H1 (cell line): ENCODE measurements at regions not wholly inside any gene's neighbourhood (a gene's known extent, or its start where the extent isn't known, plus 50 kb on each side); places are given as distances from the start of the nearest gene placed in this dataset.

Experiments
- CTCF ChIA-PET: fragments of 300-600 bp; sonication (Branson Sonifier 250); formaldehyde crosslinking; loops from one replicate; lab custom pipeline; 2021; ENCODE audit not compliant: partially characterized antibody; lab: Charles Lee
- POLR2A ChIA-PET: fragments of 300-600 bp; sonication (Branson Sonifier 250); formaldehyde crosslinking; loops from one replicate; lab custom pipeline; 2021; ENCODE audit warnings: inconsistent platforms; ENCODE audit not compliant: partially characterized antibody; lab: Charles Lee
- DNase-seq, 2 experiments: peaks; one replicate each; pipeline versions ENCODE4 v3.0.0 to v3.0.0-alpha.2; 2010 to 2022; ENCODE audit warnings: low spot score in 2 of 2, low read depth in 1 of 2, mixed read lengths in 1 of 2
- FAIRE-seq: peaks from 2 replicates; lab custom pipeline; 2011; peaks lifted over from hg19 to GRCh38; lab: Jason Lieb, UNC
- H2AFZ ChIP-seq: 2 replicates; pipeline ENCODE4 v1.8.1; 2012; ENCODE audit warnings: low read length, inconsistent platforms
- H2AK5ac ChIP-seq: 2 replicates; pipeline ENCODE4 v1.6.1; 2013; ENCODE audit warnings: low read depth, low read length
- H2BK120ac ChIP-seq: replicated peaks from 2 replicates; pipeline ENCODE3; 2013; ENCODE audit warnings: low read depth, low read length, inconsistent platforms
- H2BK12ac ChIP-seq: 2 replicates; pipeline ENCODE4 v1.6.1; 2013; ENCODE audit warnings: low read depth, low read length
- H2BK15ac ChIP-seq: 2 replicates; pipeline ENCODE4 v1.6.1; 2013; ENCODE audit warnings: low read length
- H2BK20ac ChIP-seq: 2 replicates; pipeline ENCODE4 v1.6.1; 2013; ENCODE audit warnings: low read length
- H2BK5ac ChIP-seq: 2 replicates; pipeline ENCODE4 v1.6.1; 2013; ENCODE audit warnings: low read depth, low read length
- H3K14ac ChIP-seq: 2 replicates; pipeline ENCODE4 v1.6.1; 2013; ENCODE audit warnings: inconsistent platforms; ENCODE audit not compliant: insufficient read length
- H3K18ac ChIP-seq: 2 replicates; pipeline ENCODE4 v1.6.1; 2013; ENCODE audit warnings: low read length; ENCODE audit errors: extremely low read depth
- H3K23ac ChIP-seq: 2 replicates; pipeline ENCODE4 v1.6.1; 2013; ENCODE audit warnings: inconsistent platforms; ENCODE audit not compliant: insufficient read length
- H3K23me2 ChIP-seq: 2 replicates; pipeline ENCODE4 v1.6.1; 2013; ENCODE audit warnings: low read depth, low read length
- H3K27ac ChIP-seq: 2 replicates; pipeline ENCODE4 v1.6.1; 2011; ENCODE audit warnings: low read depth, low read length, inconsistent platforms
- H3K27me3 ChIP-seq, 4 experiments: replicated peaks in 1 of 4; 1 replicate in 1 of 4; 2 replicates in 3 of 4; pipeline versions ENCODE4 v1.6.1 to v1.8.1; 2011 to 2013; ENCODE audit warnings: low read length in 3 of 4, mild to moderate bottlenecking in 3 of 4, inconsistent platforms in 2 of 4, mixed read lengths in 2 of 4, moderate library complexity in 1 of 4; ENCODE audit not compliant: control insufficient read depth in 3 of 4, insufficient read depth in 3 of 4; ENCODE audit errors: extremely low read depth in 1 of 4
- H3K36me3 ChIP-seq, 4 experiments: 2 replicates each; pipeline versions ENCODE4 v1.6.1 to v1.8.1; 2011 to 2013; ENCODE audit warnings: mild to moderate bottlenecking in 4 of 4, low read length in 3 of 4, moderate library complexity in 2 of 4, control low read depth in 1 of 4, inconsistent platforms in 1 of 4; ENCODE audit not compliant: insufficient read depth in 4 of 4, control insufficient read depth in 2 of 4
- H3K4ac ChIP-seq: replicated peaks from 2 replicates; pipeline ENCODE3; 2013; ENCODE audit warnings: low read length, low read depth, mixed read lengths, inconsistent platforms; ENCODE audit not compliant: insufficient read length
- H3K4me1 ChIP-seq, 4 experiments: replicated peaks in 1 of 4; 1 replicate in 1 of 4; 2 replicates in 3 of 4; pipeline versions ENCODE4 v1.6.1 to v1.8.1; 2011 to 2013; ENCODE audit warnings: low read length in 3 of 4, inconsistent platforms in 2 of 4, mixed read lengths in 1 of 4; ENCODE audit not compliant: insufficient read depth in 4 of 4, control insufficient read depth in 3 of 4
- H3K4me2 ChIP-seq, 2 experiments: 2 replicates each; pipeline versions ENCODE4 v1.6.1 to v1.8.1; 2011 to 2013; ENCODE audit warnings: low read depth in 2 of 2, low read length in 2 of 2, control low read depth in 1 of 2, inconsistent platforms in 1 of 2, mild to moderate bottlenecking in 1 of 2; ENCODE audit not compliant: insufficient read depth in 1 of 2
- H3K4me3 ChIP-seq, 4 experiments: fragments of 200-600, 300-600 bp in 1 of 4; sonication (generic), shearing (Covaris generic), sonication (Bioruptor Twin) in 1 of 4; 2 replicates each; pipeline versions ENCODE4 v1.5.1 to v1.8.1; 2011 to 2016; ENCODE audit warnings: low read length in 4 of 4, low read depth in 3 of 4, control low read depth in 2 of 4, inconsistent platforms in 2 of 4, mild to moderate bottlenecking in 2 of 4, mixed read lengths in 1 of 4, moderate library complexity in 1 of 4; ENCODE audit not compliant: insufficient read depth in 2 of 4; ENCODE audit errors: extremely low read depth in 1 of 4
- H3K56ac ChIP-seq: replicated peaks from 2 replicates; pipeline ENCODE3; 2013; ENCODE audit warnings: low read depth, mild to moderate bottlenecking, mixed read lengths, low read length, inconsistent platforms; ENCODE audit not compliant: insufficient read length
- H3K79me1 ChIP-seq: 2 replicates; pipeline ENCODE4 v1.6.1; 2013; ENCODE audit warnings: low read depth, low read length, control low read depth
- H3K79me2 ChIP-seq, 2 experiments: 2 replicates each; pipeline versions ENCODE4 v1.6.1 to v1.8.1; 2012 to 2013; ENCODE audit warnings: low read length in 2 of 2, mild to moderate bottlenecking in 2 of 2, inconsistent platforms in 1 of 2; ENCODE audit not compliant: insufficient read depth in 2 of 2, control insufficient read depth in 1 of 2
- H3K9ac ChIP-seq, 4 experiments: replicated peaks in 1 of 4; 1 replicate in 1 of 4; 2 replicates in 3 of 4; pipeline versions ENCODE4 v1.6.1 to v1.8.1; 2011 to 2013; ENCODE audit warnings: low read depth in 3 of 4, low read length in 3 of 4, control low read depth in 2 of 4, mild to moderate bottlenecking in 2 of 4, moderate library complexity in 2 of 4, inconsistent platforms in 1 of 4; ENCODE audit errors: extremely low read depth in 1 of 4
- H3K9me3 ChIP-seq, 2 experiments: 2 replicates each; pipeline versions ENCODE4 v1.6.1 to v1.8.1; 2012 to 2013; ENCODE audit warnings: mild to moderate bottlenecking in 2 of 2, moderate library complexity in 2 of 2, control low read depth in 1 of 2, inconsistent platforms in 1 of 2, low read depth in 1 of 2, low read length in 1 of 2, mixed read lengths in 1 of 2; ENCODE audit not compliant: insufficient read depth in 2 of 2
- H4K20me1 ChIP-seq, 2 experiments: replicated peaks in 1 of 2; 2 replicates each; pipeline versions ENCODE3 to v1.8.1; 2011 to 2013; ENCODE audit warnings: inconsistent platforms in 2 of 2, low read length in 2 of 2, mild to moderate bottlenecking in 1 of 2; ENCODE audit not compliant: insufficient read depth in 2 of 2, control insufficient read depth in 1 of 2
- H4K5ac ChIP-seq: 2 replicates; pipeline ENCODE4 v1.6.1; 2013; ENCODE audit warnings: low read length, low read depth, mixed read lengths, inconsistent platforms; ENCODE audit not compliant: insufficient read length
- H4K8ac ChIP-seq: 2 replicates; pipeline ENCODE4 v1.8.0; 2013; ENCODE audit warnings: mild to moderate bottlenecking, moderate library complexity, low read length, inconsistent platforms; ENCODE audit not compliant: insufficient read depth; ENCODE audit errors: extremely low read depth
- H4K91ac ChIP-seq: replicated peaks from 2 replicates; pipeline ENCODE3; 2013; ENCODE audit warnings: low read length, mixed read lengths, inconsistent platforms; ENCODE audit not compliant: insufficient read length
- ATF3 ChIP-seq: IDR thresholded peaks from 2 replicates; pipeline ENCODE4 v1.6.1; 2011; ENCODE audit warnings: low read depth, mild to moderate bottlenecking, low read length; ENCODE audit not compliant: insufficient read depth
- GABPA ChIP-seq: IDR thresholded peaks from 2 replicates; pipeline ENCODE4 v1.6.1; 2011; ENCODE audit warnings: mild to moderate bottlenecking, low read length, moderate library complexity, borderline replicate concordance; ENCODE audit not compliant: insufficient read depth
- KDM5A ChIP-seq: fragments of 200-600 bp; IDR thresholded peaks from 2 replicates; pipeline ENCODE4 v1.7.1; 2012; ENCODE audit warnings: mild to moderate bottlenecking, low read length, inconsistent platforms, mixed read lengths
- POLR2A ChIP-seq, 2 experiments: IDR thresholded peaks; 1 replicate in 1 of 2; 2 replicates in 1 of 2; pipeline ENCODE4 v1.6.1; 2011; ENCODE audit warnings: low read depth in 2 of 2, low read length in 2 of 2, mild to moderate bottlenecking in 2 of 2; ENCODE audit errors: control extremely low read depth in 1 of 2
- TBP ChIP-seq: IDR thresholded peaks from 2 replicates; pipeline ENCODE4 v1.6.1; 2011; ENCODE audit warnings: low read depth, low read length, improper control_type of control experiment
- WGBS, 2 experiments: shearing (Covaris generic) in 1 of 2; methylation state at CpG; one replicate each; pipeline versions ENCODE4 v1.1.6 to v1.1.7; 2013 to 2015; ENCODE audit warnings: low lambda C conversion rate in 2 of 2, mixed read lengths in 2 of 2, inconsistent platforms in 1 of 2, low coverage in 1 of 2, missing lambda C conversion rate in 1 of 2; ENCODE audit not compliant: insufficient replicate concordance in 2 of 2, insufficient coverage in 1 of 2, insufficient read length in 1 of 2; ENCODE audit errors: extremely low coverage in 1 of 2, missing lambda C conversion rate in 1 of 2; 5-methylcytosine and 5-hydroxymethylcytosine counted together

GRCh38 chr6:85357651-85358050, 92.2 kb upstream of the NT5E start:
- no peak for FAIRE-seq

More at GRCh38 chr6:85357651-85358050, 92.2 kb upstream of the NT5E start:
- no peaks in the 10 kb centered on the region for H3K79me2 ChIP-seq
- no peaks in the 10 kb centered on the region for H3K36me3 ChIP-seq
- no peaks in the 10 kb centered on the region for H3K27me3 ChIP-seq
- no peak overlapping the region for H2BK5ac ChIP-seq
- H3K4me1 ChIP-seq: no peaks in the 10 kb centered on the region
- no peak overlapping the region for H3K14ac ChIP-seq
- POLR2A ChIA-PET: no interaction called here
- CTCF ChIA-PET: interaction anchor here (0.8 to 1.5 kb wide), 4 partner anchors 19 to 138 kb away, joined by 3 to 7 read pairs (median 4); no protein-coding TSS in a partner anchor
- no peaks in the 10 kb centered on the region for H4K20me1 ChIP-seq
- no peak overlapping the region for H3K56ac ChIP-seq
- no peak overlapping the region for H3K4me2 ChIP-seq
- H3K23me2 ChIP-seq: no peaks in the 10 kb centered on the region
- H2BK15ac ChIP-seq: no peak overlapping the region
- no peak overlapping the region for H2BK12ac ChIP-seq
- no peak overlapping the region for H3K18ac ChIP-seq
- no peak overlapping the region for H4K91ac ChIP-seq
- 25% methylated on average over 1 of the region's 1 CpG; no CpG with 5 or more reads in 1 of the 2 experiments for WGBS, 2 experiments
- H3K9ac ChIP-seq: no peak overlapping the region
- no peak overlapping the region for H3K4ac ChIP-seq
- H3K79me1 ChIP-seq: no peaks in the 10 kb centered on the region
- no peak overlapping the region for H3K27ac ChIP-seq
- H4K8ac ChIP-seq: no peak overlapping the region
- H4K5ac ChIP-seq: no peak overlapping the region
- H2AFZ ChIP-seq: no peak overlapping the region
- TF ChIP-seq ATF3: no peak
- no peak for TF ChIP-seq GABPA
- TF ChIP-seq TBP: no peak
- no peak for TF ChIP-seq POLR2A (IDR thresholded peaks at IDR 0.05; ENCODE audit: control extremely low read depth in 1 of 2, low read depth in 2 of 2, low read length in 2 of 2)
- no peak for TF ChIP-seq KDM5A
- TF ChIP-seq, all 59 proteins: peak for 0
- DNase-seq: no peak
- H3K4me3 ChIP-seq: no peak overlapping the region
- H2BK120ac ChIP-seq: no peak overlapping the region
- H3K23ac ChIP-seq: no peak overlapping the region
- no peak overlapping the region for H2AK5ac ChIP-seq
- H2BK20ac ChIP-seq: no peak overlapping the region
- H3K9me3 ChIP-seq: no peaks in the 10 kb centered on the region
